OCI-LY7 (cell line): ENCODE measurements at regions not wholly inside any gene's neighbourhood (a gene's known extent, or its start where the extent isn't known, plus 50 kb on each side); places are given as distances from the start of the nearest gene placed in this dataset.

Experiments used
- BruUV-seq: library from RNA; stranded (reverse); fragments of 400-500 nt; replicated peaks from 2 replicates; lab custom pipeline; 2021; lab: Mats Ljungman, UMichigan
- CTCF ChIA-PET: fragments of 300-600 bp; sonication (Branson Sonifier 250); formaldehyde crosslinking; loops from one replicate; lab custom pipeline; 2022; ENCODE audit warnings: antibody characterized with exemption; ENCODE audit not compliant: unreplicated experiment; lab: Charles Lee
- POLR2A ChIA-PET: fragments of 300-600 bp; sonication (Branson Sonifier 250); formaldehyde crosslinking; loops from one replicate; lab custom pipeline; 2022; ENCODE audit warnings: antibody characterized with exemption; lab: Charles Lee
- DNase-seq: peaks from one replicate; pipeline ENCODE4 v3.0.0-alpha.2; 2015; ENCODE audit warnings: low spot score
- H2AFZ ChIP-seq: fragments of 200-600 bp; sonication (generic), shearing (Covaris generic); 2 replicates; pipeline ENCODE4 v1.6.1; 2014; ENCODE audit warnings: mild to moderate bottlenecking, antibody characterized with exemption, low read length, moderate library complexity
- H3K27ac ChIP-seq: fragments of 200-600 bp; sonication (generic); 2 replicates; pipeline ENCODE4 v1.5.1; 2014; ENCODE audit warnings: mixed run types, low read depth, mild to moderate bottlenecking, moderate library complexity, low read length, inconsistent platforms; ENCODE audit not compliant: poor library complexity, severe bottlenecking
- H3K36me3 ChIP-seq: fragments of 200-600 bp; sonication (generic); 2 replicates; pipeline ENCODE4 v1.6.1; 2014; ENCODE audit warnings: mild to moderate bottlenecking, antibody characterized with exemption, low read length, moderate library complexity, mixed read lengths; ENCODE audit not compliant: insufficient read depth
- H3K4me1 ChIP-seq: fragments of 200-600 bp; sonication (generic); 2 replicates; pipeline ENCODE4 v1.5.1; 2014; ENCODE audit warnings: mild to moderate bottlenecking, low read length; ENCODE audit not compliant: insufficient read depth, poor library complexity, severe bottlenecking
- H3K4me2 ChIP-seq: fragments of 200-600 bp; sonication (generic); 2 replicates; pipeline ENCODE4 v1.6.1; 2014; ENCODE audit warnings: mild to moderate bottlenecking, low read length
- H3K4me3 ChIP-seq: fragments of 200-600 bp; sonication (generic); 2 replicates; pipeline ENCODE4 v1.5.1; 2014; ENCODE audit warnings: mild to moderate bottlenecking, low read depth, low read length; ENCODE audit not compliant: poor library complexity, severe bottlenecking
- H3K79me2 ChIP-seq: fragments of 200-600 bp; sonication (generic); 2 replicates; pipeline ENCODE4 v1.6.1; 2016; ENCODE audit warnings: low read depth, mild to moderate bottlenecking, low read length, moderate library complexity, mixed read lengths; ENCODE audit not compliant: insufficient read depth
- H3K9me2 ChIP-seq: fragments of 200-600 bp; sonication (generic); 2 replicates; pipeline ENCODE4 v1.6.1; 2016; ENCODE audit warnings: mild to moderate bottlenecking, low read length, mixed read lengths; ENCODE audit not compliant: insufficient read depth
- H3K9me3 ChIP-seq: fragments of 200-600 bp; sonication (generic); 2 replicates; pipeline ENCODE4 v1.6.1; 2014; ENCODE audit warnings: mild to moderate bottlenecking, mixed run types, low read length, mixed read lengths
- H4K20me1 ChIP-seq: fragments of 200-600 bp; sonication (generic); 2 replicates; pipeline ENCODE4 v1.6.1; 2014; ENCODE audit warnings: mild to moderate bottlenecking, antibody characterized with exemption, low read length, moderate library complexity, mixed read lengths; ENCODE audit not compliant: insufficient read depth
- CTCF ChIP-seq: fragments of 200-600 bp; sonication (generic); conservative IDR thresholded peaks from 2 replicates; pipeline ENCODE4 v1.5.1; 2014; ENCODE audit warnings: mild to moderate bottlenecking, antibody characterized with exemption, low read length, moderate library complexity, mixed read lengths
- EZH2phosphoT487 ChIP-seq: fragments of 200-600 bp; sonication (generic); IDR thresholded peaks from 2 replicates; pipeline ENCODE4 v1.6.1; 2018; ENCODE audit warnings: low read depth, borderline replicate concordance, mild to moderate bottlenecking, mixed run types, antibody characterized with exemption, low read length, moderate library complexity, mixed read lengths
- intact Hi-C: fragments of 100-400 bp; cut with micrococcal nuclease; formaldehyde crosslinking; loops from one replicate; pipeline ENCODE4 v1.10.0; 2022; ENCODE audit not compliant: unreplicated experiment

GRCh38 chrX:45954026-45954425, 591.2 kb downstream of the ZNF674 start:
- H3K9me2 ChIP-seq: no peaks in the 10 kb centered on the region
- H4K20me1 ChIP-seq: no peaks in the 10 kb centered on the region
- no peaks in the 10 kb centered on the region for H3K79me2 ChIP-seq
- no peak overlapping the region for H3K4me3 ChIP-seq
- TF ChIP-seq EZH2phosphoT487 (no peak), CTCF (no peak)
- no peaks in the 10 kb centered on the region for H3K9me3 ChIP-seq
- POLR2A ChIA-PET: no interaction called here
- H3K4me1 ChIP-seq: no peaks in the 10 kb centered on the region
- no peaks in the 10 kb centered on the region for H3K36me3 ChIP-seq
- intact Hi-C loops: no loop called here
- BruUV-seq: no TSS peak
- no peak overlapping the region for H3K27ac ChIP-seq
- H3K4me2 ChIP-seq: no peak overlapping the region
- H2AFZ ChIP-seq: no peak overlapping the region
- no peak for DNase-seq
- CTCF ChIA-PET: no interaction called here

DNA sequence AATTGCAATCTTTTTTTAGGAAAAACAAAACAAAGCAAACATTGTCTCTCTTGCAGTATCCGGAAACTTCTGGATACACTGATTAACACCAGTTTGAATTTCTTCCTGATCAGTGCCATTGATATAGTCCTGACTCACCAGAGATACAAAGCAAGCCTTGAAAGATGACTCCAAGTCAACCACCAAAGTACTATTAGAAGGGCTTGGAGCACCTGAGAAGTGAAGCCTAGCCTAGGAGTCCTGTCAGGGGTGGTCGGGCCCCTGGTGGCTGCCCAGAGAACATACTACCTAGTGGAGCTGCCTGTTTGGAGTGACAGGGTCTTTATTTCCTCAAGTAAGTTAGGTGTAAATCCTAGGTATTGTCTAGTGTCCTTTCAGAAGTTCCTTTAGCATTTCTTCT, 593.2 kb downstream of the ZNF674 start:
- Histone ChIP-seq H3K79me2 (no peaks in the 10 kb centered on the region), H2AFZ (no peak overlapping the region), H4K20me1 (no peaks in the 10 kb centered on the region), H3K9me3 (no peaks in the 10 kb centered on the region), H3K4me1 (no peaks in the 10 kb centered on the region), H3K27ac (no peak overlapping the region), H3K4me2 (no peak overlapping the region), H3K4me3 (no peak overlapping the region), H3K36me3 (no peaks in the 10 kb centered on the region), H3K9me2 (no peaks in the 10 kb centered on the region)
- no peak for DNase-seq
- TF ChIP-seq CTCF: no peak
- no peak for TF ChIP-seq EZH2phosphoT487
- POLR2A ChIA-PET: no interaction called here
- intact Hi-C loops: no loop called here
- CTCF ChIA-PET: no interaction called here
- no TSS peak for BruUV-seq

GRCh38 chrX:45935408-45935807, 609.8 kb downstream of the ZNF674 start:
- BruUV-seq: no TSS peak
- no peak overlapping the region for H3K4me3 ChIP-seq
- CTCF ChIA-PET: no interaction called here
- intact Hi-C loops: no loop called here
- H3K4me2 ChIP-seq: no peak overlapping the region
- no peaks in the 10 kb centered on the region for H3K4me1 ChIP-seq
- POLR2A ChIA-PET: no interaction called here
- H3K36me3 ChIP-seq: no peaks in the 10 kb centered on the region
- no peaks in the 10 kb centered on the region for H3K9me3 ChIP-seq
- no peaks in the 10 kb centered on the region for H3K9me2 ChIP-seq
- no peak overlapping the region for H3K27ac ChIP-seq
- H4K20me1 ChIP-seq: no peaks in the 10 kb centered on the region
- no peak overlapping the region for H2AFZ ChIP-seq
- DNase-seq: no peak
- H3K79me2 ChIP-seq: no peaks in the 10 kb centered on the region
- TF ChIP-seq EZH2phosphoT487 (no peak), CTCF (no peak)
